DND-41 (cell line): ENCODE measurements at regions not wholly inside any gene's neighbourhood (a gene's known extent, or its start where the extent isn't known, plus 50 kb on each side); places are given as distances from the start of the nearest gene placed in this dataset.

Source experiments
- ATAC-seq: fragments of 200-7000 bp; cut with Tn5 transposase; 3 replicates; pipeline ENCODE4 v1.9.1; 2021; ENCODE audit warnings: low read depth; ENCODE audit not compliant: insufficient read depth
- DNase-seq: peaks from one replicate; pipeline ENCODE4 v3.0.0-alpha.2; 2020
- H2AFZ ChIP-seq: 2 replicates; pipeline ENCODE4 v1.6.0; 2012; ENCODE audit warnings: low read depth, low read length
- H3K27ac ChIP-seq: 2 replicates; pipeline ENCODE4 v1.5.1; 2012; ENCODE audit warnings: low read length, inconsistent platforms
- H3K27me3 ChIP-seq: fragments of 200-600 bp; sonication (generic); 2 replicates; pipeline ENCODE4 v1.6.0; 2012; ENCODE audit warnings: low read length, mild to moderate bottlenecking, inconsistent platforms; ENCODE audit not compliant: insufficient read depth, poor library complexity
- H3K36me3 ChIP-seq: 2 replicates; pipeline ENCODE4 v1.5.1; 2012; ENCODE audit warnings: low read length, inconsistent platforms; ENCODE audit not compliant: insufficient read depth
- H3K4me1 ChIP-seq: 2 replicates; pipeline ENCODE4 v1.5.1; 2012; ENCODE audit warnings: mild to moderate bottlenecking, low read length; ENCODE audit not compliant: insufficient read depth
- H3K4me2 ChIP-seq: 2 replicates; pipeline ENCODE4 v1.6.0; 2012; ENCODE audit warnings: mild to moderate bottlenecking, moderate library complexity, low read length, inconsistent platforms; ENCODE audit not compliant: insufficient read depth
- H3K4me3 ChIP-seq, 2 experiments: fragments of 200-600 bp in 1 of 2; shearing (Covaris generic) in 1 of 2; 2 replicates each; pipeline ENCODE4 v1.5.1; 2012 to 2016; ENCODE audit warnings: inconsistent platforms in 2 of 2, low read length in 2 of 2, mild to moderate bottlenecking in 2 of 2, low read depth in 1 of 2, moderate library complexity in 1 of 2
- H3K79me2 ChIP-seq: 2 replicates; pipeline ENCODE4 v1.6.0; 2012; ENCODE audit warnings: low read length, inconsistent platforms; ENCODE audit not compliant: insufficient read depth
- H3K9ac ChIP-seq: 2 replicates; pipeline ENCODE4 v1.6.0; 2012; ENCODE audit warnings: low read depth, mild to moderate bottlenecking, inconsistent platforms, low read length, moderate library complexity
- H3K9me3 ChIP-seq: 2 replicates; pipeline ENCODE4 v1.5.1; 2012; ENCODE audit warnings: low read length, moderate library complexity, mild to moderate bottlenecking, inconsistent platforms; ENCODE audit not compliant: insufficient read depth, severe bottlenecking
- H4K20me1 ChIP-seq: 2 replicates; pipeline ENCODE4 v1.6.0; 2012; ENCODE audit warnings: low read length; ENCODE audit not compliant: insufficient read depth
- CTCF ChIP-seq: IDR thresholded peaks from 2 replicates; pipeline ENCODE4 v1.5.1; 2012; ENCODE audit warnings: borderline replicate concordance, low read length, moderate library complexity, mild to moderate bottlenecking; ENCODE audit not compliant: poor library complexity, severe bottlenecking; ENCODE audit errors: extremely low read depth
- EZH2 ChIP-seq: IDR thresholded peaks from 3 replicates; pipeline ENCODE4 v1.6.1; 2012; ENCODE audit warnings: borderline replicate concordance, low read depth, mild to moderate bottlenecking, moderate library complexity, low read length, inconsistent platforms; ENCODE audit not compliant: severe bottlenecking

GRCh38 chr5:34542818-34543217 is 113.3 kb upstream of the RAI14 start:
- Histone ChIP-seq H3K27ac (no peak overlapping the region), H4K20me1 (no peaks in the 10 kb centered on the region), H3K4me1 (no peaks in the 10 kb centered on the region), H3K9ac (no peak overlapping the region), H3K79me2 (no peaks in the 10 kb centered on the region), H3K27me3 (no peaks in the 10 kb centered on the region), H3K9me3 (peaks cover 6% of the 10 kb centered on the region), H3K4me3 (no peak overlapping the region), H3K36me3 (no peaks in the 10 kb centered on the region), H2AFZ (no peak overlapping the region), H3K4me2 (no peak overlapping the region)
- ATAC-seq (no peak), DNase-seq (no peak)
- TF ChIP-seq CTCF (no peak), EZH2 (no peak)

GRCh38 chr5:34543687-34544086 is 112.4 kb upstream of the RAI14 start:
- Histone ChIP-seq H3K9ac (no peak overlapping the region), H3K4me2 (no peak overlapping the region), H3K27me3 (no peaks in the 10 kb centered on the region), H3K4me3 (no peak overlapping the region), H3K27ac (no peak overlapping the region), H3K36me3 (no peaks in the 10 kb centered on the region), H3K4me1 (no peaks in the 10 kb centered on the region), H4K20me1 (no peaks in the 10 kb centered on the region), H3K9me3 (peaks cover 6% of the 10 kb centered on the region), H3K79me2 (no peaks in the 10 kb centered on the region), H2AFZ (no peak overlapping the region)
- DNase-seq (no peak), ATAC-seq (no peak)
- TF ChIP-seq CTCF (no peak), EZH2 (no peak)

GRCh38 chr5:34544403-34544802 is 111.7 kb upstream of the RAI14 start:
- no peak overlapping the region for H3K4me3 ChIP-seq
- H3K27ac ChIP-seq, result no peak overlapping the region
- no peaks in the 10 kb centered on the region for H3K4me1 ChIP-seq
- DNase-seq (no peak), ATAC-seq (no peak)
- peaks cover 6% of the 10 kb centered on the region for H3K9me3 ChIP-seq
- TF ChIP-seq CTCF (no peak), EZH2 (no peak)
- H3K9ac ChIP-seq, result no peak overlapping the region
- H3K79me2 ChIP-seq, result no peaks in the 10 kb centered on the region
- H3K4me2 ChIP-seq, result no peak overlapping the region
- no peaks in the 10 kb centered on the region for H4K20me1 ChIP-seq
- H3K27me3 ChIP-seq, result no peaks in the 10 kb centered on the region
- no peak overlapping the region for H2AFZ ChIP-seq
- no peaks in the 10 kb centered on the region for H3K36me3 ChIP-seq

- H3K4me3 ChIP-seq, result no peak overlapping the region
- no peak for ATAC-seq
- no peak overlapping the region for H3K4me2 ChIP-seq
- no peak overlapping the region for H3K9ac ChIP-seq
- H3K4me1 ChIP-seq, result no peaks in the 10 kb centered on the region
- no peaks in the 10 kb centered on the region for H3K36me3 ChIP-seq
- no peaks in the 10 kb centered on the region for H3K27me3 ChIP-seq
- H4K20me1 ChIP-seq, result no peaks in the 10 kb centered on the region
- no peak overlapping the region for H3K27ac ChIP-seq
- no peak for TF ChIP-seq EZH2
- TF ChIP-seq CTCF, result no peak
- no peaks in the 10 kb centered on the region for H3K79me2 ChIP-seq
- DNase-seq, result no peak
- peaks cover 6% of the 10 kb centered on the region for H3K9me3 ChIP-seq
- H2AFZ ChIP-seq, result no peak overlapping the region
Observed at GRCh38 chr5:34545164-34545563, 111.0 kb upstream of the RAI14 start.
